Ectodermal cell (in vitro differentiated cells): ENCODE measurements at regions not wholly inside any gene's neighbourhood (a gene's known extent, or its start where the extent isn't known, plus 50 kb on each side); places are given as distances from the start of the nearest gene placed in this dataset.
"Not testable (repeated sequence)": the region's sequence is repeated elsewhere in the genome, so short reads cannot be mapped to it uniquely, and the experiment has no call there.

Experiments used
- H3K27ac ChIP-seq: 2 replicates; pipeline ENCODE4 v1.7.0; 2013; ENCODE audit warnings: mild to moderate bottlenecking, low read depth, low read length; ENCODE audit not compliant: insufficient read depth, poor library complexity, severe bottlenecking
- H3K27me3 ChIP-seq: 2 replicates; pipeline ENCODE4 v1.7.0; 2013; ENCODE audit warnings: mild to moderate bottlenecking, low read length; ENCODE audit not compliant: insufficient read depth, control insufficient read depth, poor library complexity, severe bottlenecking
- H3K36me3 ChIP-seq: one replicate; pipeline ENCODE4 v1.7.0; 2013; ENCODE audit warnings: low read length; ENCODE audit not compliant: control insufficient read depth, insufficient read depth
- H3K4me1 ChIP-seq: one replicate; pipeline ENCODE4 v1.7.0; 2013; ENCODE audit warnings: low read length; ENCODE audit not compliant: control insufficient read depth, insufficient read depth
- H3K4me3 ChIP-seq: 2 replicates; pipeline ENCODE4 v1.7.0; 2013; ENCODE audit warnings: low read depth, low read length, control low read depth; ENCODE audit not compliant: insufficient read depth
- H3K9me3 ChIP-seq: 2 replicates; pipeline ENCODE4 v1.7.0; 2013; ENCODE audit warnings: mild to moderate bottlenecking, low read length, moderate library complexity; ENCODE audit not compliant: control insufficient read depth
- WGBS, 2 experiments: methylation state at CpG; one replicate each; pipeline ENCODE4 v1.1.7; 2013; ENCODE audit warnings: missing lambda C conversion rate in 2 of 2; 5-methylcytosine and 5-hydroxymethylcytosine counted together

GRCh38 chr17:31798205-31798724 is 60.8 kb downstream of the COPRS start:
- no peaks in the 10 kb centered on the region for H3K4me1 ChIP-seq
- no peaks in the 10 kb centered on the region for H3K36me3 ChIP-seq
- no peaks in the 10 kb centered on the region for H3K27me3 ChIP-seq
- H3K4me3 ChIP-seq: no peak overlapping the region
- H3K9me3 ChIP-seq: no peaks in the 10 kb centered on the region
- WGBS, 2 experiments: 91 to 93% methylated on average over 10 of the region's 10 CpGs
- H3K27ac ChIP-seq: no peak overlapping the region

- H3K4me3 ChIP-seq, H3K27ac ChIP-seq, H3K9me3 ChIP-seq, H3K36me3 ChIP-seq, H3K27me3 ChIP-seq, H3K4me1 ChIP-seq: not testable (repeated sequence)
- 91 to 98% methylated on average over 5 to 7 of the region's 7 CpGs for WGBS, 2 experiments
These were observed 63.1 kb downstream of the COPRS start for GRCh38 chr17:31795941-31796340.

GRCh38 chr17:31794111-31794510 is 64.9 kb downstream of the COPRS start:
- H3K36me3 ChIP-seq: no peaks in the 10 kb centered on the region
- no peaks in the 10 kb centered on the region for H3K9me3 ChIP-seq
- H3K4me3 ChIP-seq: no peak overlapping the region
- no peaks in the 10 kb centered on the region for H3K4me1 ChIP-seq
- 93 to 97% methylated on average over 5 of the region's 5 CpGs for WGBS, 2 experiments
- no peak overlapping the region for H3K27ac ChIP-seq
- no peaks in the 10 kb centered on the region for H3K27me3 ChIP-seq

- not testable (repeated sequence) for H3K4me1 ChIP-seq, H3K4me3 ChIP-seq, H3K9me3 ChIP-seq, H3K27me3 ChIP-seq, H3K27ac ChIP-seq, H3K36me3 ChIP-seq
- WGBS, 2 experiments: 91 to 100% methylated on average over 4 to 5 of the region's 7 CpGs
These were observed 65.4 kb downstream of the COPRS start for GRCh38 chr17:31793634-31794033.

- H3K27ac ChIP-seq: no peak overlapping the region
- H3K4me3 ChIP-seq: no peak overlapping the region
- 89 to 91% methylated on average over 6 of the region's 6 CpGs for WGBS, 2 experiments
- no peaks in the 10 kb centered on the region for H3K36me3 ChIP-seq
- H3K9me3 ChIP-seq: no peaks in the 10 kb centered on the region
- H3K4me1 ChIP-seq: no peaks in the 10 kb centered on the region
- H3K27me3 ChIP-seq: no peaks in the 10 kb centered on the region
These were observed 66.9 kb downstream of the COPRS start for GRCh38 chr17:31792007-31792585.

GRCh38 chr17:31789707-31790505 is 69.1 kb downstream of the COPRS start:
- Histone ChIP-seq H3K27me3 (no peaks in the 10 kb centered on the region), H3K9me3 (no peaks in the 10 kb centered on the region), H3K36me3 (no peaks in the 10 kb centered on the region), H3K4me3 (no peak overlapping the region), H3K27ac (no peak overlapping the region), H3K4me1 (no peaks in the 10 kb centered on the region)
- WGBS, 2 experiments: 94 to 98% methylated on average over 11 to 12 of the region's 12 CpGs

- no peaks in the 10 kb centered on the region for H3K27me3 ChIP-seq
- no peaks in the 10 kb centered on the region for H3K9me3 ChIP-seq
- H3K4me3 ChIP-seq: no peak overlapping the region
- no peak overlapping the region for H3K27ac ChIP-seq
- 86 to 95% methylated on average over 4 of the region's 4 CpGs for WGBS, 2 experiments
- H3K4me1 ChIP-seq: no peaks in the 10 kb centered on the region
- H3K36me3 ChIP-seq: no peaks in the 10 kb centered on the region
These were observed 70.1 kb downstream of the COPRS start for GRCh38 chr17:31788956-31789355.

GRCh38 chr17:31788571-31788946 is 70.5 kb downstream of the COPRS start:
- WGBS, 2 experiments: 92 to 93% methylated on average over 3 of the region's 3 CpGs
- Histone ChIP-seq H3K27me3 (no peaks in the 10 kb centered on the region), H3K9me3 (no peaks in the 10 kb centered on the region), H3K4me1 (no peaks in the 10 kb centered on the region), H3K4me3 (no peak overlapping the region), H3K27ac (no peak overlapping the region), H3K36me3 (no peaks in the 10 kb centered on the region)

GRCh38 chr17:31787857-31788570 is 71.0 kb downstream of the COPRS start:
- Histone ChIP-seq H3K27ac (no peak overlapping the region), H3K9me3 (no peaks in the 10 kb centered on the region), H3K4me3 (no peak overlapping the region), H3K27me3 (no peaks in the 10 kb centered on the region), H3K4me1 (no peaks in the 10 kb centered on the region), H3K36me3 (no peaks in the 10 kb centered on the region)
- 83 to 85% methylated on average over 7 of the region's 7 CpGs for WGBS, 2 experiments

- H3K36me3 ChIP-seq: no peaks in the 10 kb centered on the region
- 91 to 93% methylated on average over 7 of the region's 7 CpGs for WGBS, 2 experiments
- H3K4me3 ChIP-seq: no peak overlapping the region
- H3K9me3 ChIP-seq: no peaks in the 10 kb centered on the region
- no peak overlapping the region for H3K27ac ChIP-seq
- H3K27me3 ChIP-seq: no peaks in the 10 kb centered on the region
- H3K4me1 ChIP-seq: no peaks in the 10 kb centered on the region
These were observed 72.1 kb downstream of the COPRS start for GRCh38 chr17:31786796-31787481.
